Gastroesophageal sphincter (tissue), 4 donors: ENCODE measurements at regions not wholly inside any gene's neighbourhood (a gene's known extent, or its start where the extent isn't known, plus 50 kb on each side); places are given as distances from the start of the nearest gene placed in this dataset.

Experiments
- ATAC-seq: fragments of 150-250 bp; one replicate; pipeline ENCODE4 v1.9.1; 2016; ENCODE audit warnings: mild to moderate bottlenecking, moderate library complexity
- H3K27ac ChIP-seq, 4 donors: fragments of 200-600 bp; sonication (generic) in 3 of 4; 1 replicate in 3 of 4; 2 replicates in 1 of 4; pipeline ENCODE4 v1.5.1; 2016 to 2019
- H3K27me3 ChIP-seq: fragments of 200-600 bp; sonication (generic); one replicate; pipeline ENCODE4 v1.5.1; 2019
- H3K36me3 ChIP-seq, 2 donors: fragments of 200-600 bp; sonication (generic); one replicate each; pipeline ENCODE4 v1.5.1; 2019; ENCODE audit warnings: control low read depth in 1 of 2
- H3K4me1 ChIP-seq, 3 donors: fragments of 200-600 bp; sonication (generic); 1 replicate in 2 of 3; 2 replicates in 1 of 3; pipeline ENCODE4 v1.5.1; 2016 to 2019; ENCODE audit warnings: control low read depth in 2 of 3
- H3K4me3 ChIP-seq, 2 donors: fragments of 200-600 bp; sonication (generic); one replicate each; pipeline ENCODE4 v1.5.1; 2019; ENCODE audit warnings: mild to moderate bottlenecking in 1 of 2, moderate library complexity in 1 of 2
- H3K9me3 ChIP-seq, 3 donors: fragments of 200-600 bp; sonication (generic); one replicate each; pipeline ENCODE4 v1.5.1; 2017 to 2019; ENCODE audit warnings: control low read depth in 2 of 3
- CTCF ChIP-seq, 4 experiments: fragments of 200-600 bp in 2 of 4; fragments of 450-650 bp in 2 of 4; sonication (generic) in 1 of 4; IDR thresholded peaks; one replicate each; pipeline ENCODE4 v1.5.1; 2017 to 2019; ENCODE audit warnings: antibody characterized with exemption in 4 of 4, mild to moderate bottlenecking in 2 of 4, moderate library complexity in 2 of 4
- EP300 ChIP-seq: sonication (generic); formaldehyde crosslinking; IDR thresholded peaks from one replicate; pipeline ENCODE4 v1.6.1; 2017; ENCODE audit warnings: antibody characterized with exemption, mild to moderate bottlenecking
- POLR2A ChIP-seq, 2 donors: fragments of 450-650 bp; IDR thresholded peaks; one replicate each; pipeline ENCODE4 v1.6.1; 2017; ENCODE audit warnings: antibody characterized with exemption in 2 of 2, mild to moderate bottlenecking in 2 of 2, moderate library complexity in 1 of 2
- POLR2AphosphoS5 ChIP-seq: sonication (generic); formaldehyde crosslinking; IDR thresholded peaks from one replicate; pipeline ENCODE4 v1.6.1; 2017; ENCODE audit warnings: antibody characterized with exemption
- WGBS, 2 donors: methylation state at CpG; one replicate each; pipeline ENCODE4 v1.1.5; 2018; ENCODE audit warnings: low coverage in 1 of 2; 5-methylcytosine and 5-hydroxymethylcytosine counted together

GRCh38 chr11:76721755-76722677 is 51.5 kb upstream of the LRRC32 start:
- H3K36me3 ChIP-seq: no peaks in the 10 kb centered on the region
- peak; percentile 92 for ATAC-seq
- H3K9me3 ChIP-seq: no peaks in the 10 kb centered on the region
- H3K27ac ChIP-seq: no peak overlapping the region
- 32 to 56% methylated on average over 2 to 7 of the region's 25 CpGs for WGBS, 2 donors
- peak overlapping the region in 1 of 2 donors; percentile 12 for H3K4me3 ChIP-seq
- peaks cover 15% of the 10 kb centered on the region for H3K27me3 ChIP-seq
- H3K4me1 ChIP-seq: peaks cover 0 to 10% (median 4%) of the 10 kb centered on the region in 3 donors
- TF ChIP-seq CTCF (IDR thresholded peaks at IDR 0.05) (peak in 3 of 4 experiments; percentile 70 to 88 (median 85)), EP300 (no peak)

- H3K9me3 ChIP-seq: no peaks in the 10 kb centered on the region
- WGBS, 2 donors: 39% methylated on average over 2 of the region's 2 CpGs; no CpG with 5 or more reads in 1 of the 2 donors
- no peak for TF ChIP-seq CTCF (IDR thresholded peaks at IDR 0.05)
- no peak for TF ChIP-seq POLR2A (IDR thresholded peaks at IDR 0.05)
- no peak for TF ChIP-seq POLR2AphosphoS5
- TF ChIP-seq EP300: no peak
- H3K27ac ChIP-seq: no peak overlapping the region
- peaks cover 0 to 10% (median 4%) of the 10 kb centered on the region in 3 donors for H3K4me1 ChIP-seq
- H3K27me3 ChIP-seq: peaks cover 15% of the 10 kb centered on the region
- no peak for ATAC-seq
- no peak overlapping the region for H3K4me3 ChIP-seq
- H3K36me3 ChIP-seq: no peaks in the 10 kb centered on the region
Observed at GRCh38 chr11:76723142-76723541, 52.6 kb upstream of the LRRC32 start.

DNA sequence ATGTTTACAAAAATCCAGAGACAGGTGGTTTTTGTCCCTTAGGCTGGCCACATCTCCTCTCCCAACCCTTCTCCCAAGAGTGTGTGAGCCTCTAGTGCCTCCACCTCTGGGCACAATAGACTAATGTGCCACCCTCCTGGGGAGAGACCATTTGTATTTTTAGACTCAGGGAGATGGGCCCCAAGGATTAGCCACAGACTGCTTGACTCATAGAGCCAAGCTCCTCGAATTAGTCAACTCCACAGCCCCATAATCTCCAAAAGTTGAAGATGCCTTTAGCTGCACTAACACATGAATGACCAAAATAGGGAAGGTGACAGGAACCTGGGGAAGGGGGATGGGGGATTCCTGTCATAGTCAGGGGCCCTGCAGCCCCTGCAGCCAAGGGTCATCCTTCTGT is 53.0 kb upstream of the LRRC32 start:
- ATAC-seq: no peak
- WGBS, 2 donors: no CpG with 5 or more reads among the region's 1 CpG
- Histone ChIP-seq H3K27me3 (peaks cover 15% of the 10 kb centered on the region), H3K4me1 (peaks cover 0 to 10% (median 4%) of the 10 kb centered on the region in 3 donors), H3K4me3 (no peak overlapping the region), H3K36me3 (no peaks in the 10 kb centered on the region), H3K9me3 (no peaks in the 10 kb centered on the region), H3K27ac (no peak overlapping the region)
- TF ChIP-seq POLR2AphosphoS5: no peak
- no peak for TF ChIP-seq POLR2A (IDR thresholded peaks at IDR 0.05)
- TF ChIP-seq CTCF (IDR thresholded peaks at IDR 0.05): no peak
- no peak for TF ChIP-seq EP300

- Histone ChIP-seq H3K27me3 (peaks cover 15% of the 10 kb centered on the region), H3K9me3 (no peaks in the 10 kb centered on the region), H3K27ac (no peak overlapping the region), H3K4me3 (no peak overlapping the region), H3K4me1 (peaks cover 0 to 10% (median 4%) of the 10 kb centered on the region in 3 donors), H3K36me3 (no peaks in the 10 kb centered on the region)
- TF ChIP-seq CTCF (IDR thresholded peaks at IDR 0.05): no peak
- TF ChIP-seq POLR2A (IDR thresholded peaks at IDR 0.05): no peak
- no peak for TF ChIP-seq EP300
- TF ChIP-seq POLR2AphosphoS5: no peak
- ATAC-seq: no peak
- 44 to 48% methylated on average over 2 to 3 of the region's 3 CpGs for WGBS, 2 donors
Observed at GRCh38 chr11:76724171-76724768, 53.7 kb upstream of the LRRC32 start.
